Adrenal gland (tissue), 9 donors: ENCODE measurements at regions not wholly inside any gene's neighbourhood (a gene's known extent, or its start where the extent isn't known, plus 50 kb on each side); places are given as distances from the start of the nearest gene placed in this dataset.
"Not testable (repeated sequence)": the region's sequence is repeated elsewhere in the genome, so short reads cannot be mapped to it uniquely, and the experiment has no call there.

Experiments used
- DNase-seq, 7 donors: peaks; one replicate each; pipeline ENCODE4 v3.0.0-alpha.2; 2019 to 2020
- H3K27ac ChIP-seq, 5 donors: fragments of 200-600 bp; sonication (generic) in 4 of 5; 1 replicate in 3 of 5; 2 replicates in 2 of 5; pipeline versions ENCODE4 v1.5.1 to v1.8.0; 2016 to 2020; ENCODE audit warnings: mild to moderate bottlenecking in 1 of 5
- H3K27me3 ChIP-seq: fragments of 200-600 bp; 2 replicates; pipeline ENCODE4 v1.8.0; 2021
- H3K36me3 ChIP-seq, 2 donors: fragments of 200-600 bp; replicated peaks in 1 of 2; 1 replicate in 1 of 2; 2 replicates in 1 of 2; pipeline versions ENCODE4 v1.5.1 to v1.8.0; 2018 to 2022
- H3K4me1 ChIP-seq, 2 donors: fragments of 200-600 bp; replicated peaks in 1 of 2; 1 replicate in 1 of 2; 2 replicates in 1 of 2; pipeline versions ENCODE4 v1.5.1 to v1.8.0; 2018 to 2021
- H3K4me3 ChIP-seq, 4 donors: fragments of 200-600 bp; sonication (generic) in 3 of 4; one replicate each; pipeline ENCODE4 v1.5.1; 2016 to 2018
- H3K9me3 ChIP-seq, 3 donors: fragments of 200-600 bp; sonication (generic) in 1 of 3; replicated peaks in 1 of 3; 1 replicate in 2 of 3; 2 replicates in 1 of 3; pipeline versions ENCODE4 v1.5.1 to v1.8.0; 2016 to 2021
- CTCF ChIP-seq, 6 experiments: fragments of 450-650 bp in 4 of 6; fragments of 200-600 bp in 2 of 6; sonication (generic) in 1 of 6; IDR thresholded peaks; 1 replicate in 5 of 6; 2 replicates in 1 of 6; pipeline versions ENCODE4 v1.5.1 to v1.8.0; 2016 to 2021; ENCODE audit warnings: antibody characterized with exemption in 6 of 6, mild to moderate bottlenecking in 2 of 6, moderate library complexity in 1 of 6
- POLR2A ChIP-seq, 2 donors: fragments of 450-650 bp; IDR thresholded peaks; one replicate each; pipeline ENCODE4 v1.6.1; 2017; ENCODE audit warnings: antibody characterized with exemption in 2 of 2, mild to moderate bottlenecking in 2 of 2, moderate library complexity in 1 of 2
- WGBS, 4 donors: extraction: QIAGEN DNeasy Blood & Tissue Kit in 2 of 4; methylation state at CpG; one replicate each; pipeline versions ENCODE4 v1.1.5 to v1.1.7; 2013 to 2017; 5-methylcytosine and 5-hydroxymethylcytosine counted together
- intact Hi-C, 2 donors: fragments of 100-400 bp; cut with DNase I; formaldehyde crosslinking; loops; one replicate each; pipeline versions ENCODE4 v1.14.1 to v1.15.0; 2022 to 2023
- donor health status: healthy with polysubstance abuse.
- donor health status: Bipolar disorder and iron deficiency.
- donor health status: DM: yes; HTN: yes; CAD: no.
- donor health status: DM: no; HTN: no; CAD: no.
- donor health status: DM: no; HTN: no; CAD: no.

GRCh38 chr21:27033471-27033870, 66.6 kb upstream of the ADAMTS5 start:
- intact Hi-C loops = no loop called here
- Histone ChIP-seq H3K27ac (no peak overlapping the region), H3K4me3 (no peak overlapping the region), H3K36me3 (no peaks in the 10 kb centered on the region), H3K4me1 (no peaks in the 10 kb centered on the region), H3K27me3 (no peaks in the 10 kb centered on the region), H3K9me3 (no peaks in the 10 kb centered on the region)
- WGBS, 4 donors = 60 to 72% (median 70%) methylated on average over 2 to 3 of the region's 3 CpGs
- TF ChIP-seq CTCF (IDR thresholded peaks at IDR 0.05) (no peak), POLR2A (IDR thresholded peaks at IDR 0.05) (no peak)
- no peak for DNase-seq

DNA sequence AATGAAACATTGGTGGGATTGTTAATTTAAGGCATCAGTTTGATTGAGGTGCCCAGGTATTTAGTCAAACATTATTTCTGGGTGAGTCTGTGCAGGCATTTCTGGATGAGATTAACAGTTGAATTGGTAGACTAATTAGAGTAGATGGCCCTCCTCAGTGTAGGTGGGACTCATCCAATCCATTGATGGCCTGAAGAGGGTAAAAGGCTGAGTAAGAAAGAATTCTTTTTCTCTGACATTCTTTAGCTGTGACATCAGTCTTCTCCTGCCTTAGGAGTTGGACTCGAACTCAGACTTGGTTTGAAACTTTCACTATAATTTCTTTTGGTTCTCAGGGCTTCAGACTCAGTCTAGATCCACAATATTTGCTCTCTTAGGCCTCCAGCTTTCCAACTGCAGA, 59.6 kb upstream of the ADAMTS5 start:
- 52 to 86% (median 69%) methylated on average over 1 of the region's 1 CpG for WGBS, 4 donors
- no peak for TF ChIP-seq CTCF (IDR thresholded peaks at IDR 0.05)
- TF ChIP-seq POLR2A (IDR thresholded peaks at IDR 0.05) = no peak
- DNase-seq = no peak
- intact Hi-C loops = no loop called here
- Histone ChIP-seq H3K4me3 (no peak overlapping the region), H3K36me3 (no peaks in the 10 kb centered on the region), H3K9me3 (no peaks in the 10 kb centered on the region), H3K27me3 (no peaks in the 10 kb centered on the region), H3K4me1 (no peaks in the 10 kb centered on the region), H3K27ac (no peak overlapping the region)

DNA sequence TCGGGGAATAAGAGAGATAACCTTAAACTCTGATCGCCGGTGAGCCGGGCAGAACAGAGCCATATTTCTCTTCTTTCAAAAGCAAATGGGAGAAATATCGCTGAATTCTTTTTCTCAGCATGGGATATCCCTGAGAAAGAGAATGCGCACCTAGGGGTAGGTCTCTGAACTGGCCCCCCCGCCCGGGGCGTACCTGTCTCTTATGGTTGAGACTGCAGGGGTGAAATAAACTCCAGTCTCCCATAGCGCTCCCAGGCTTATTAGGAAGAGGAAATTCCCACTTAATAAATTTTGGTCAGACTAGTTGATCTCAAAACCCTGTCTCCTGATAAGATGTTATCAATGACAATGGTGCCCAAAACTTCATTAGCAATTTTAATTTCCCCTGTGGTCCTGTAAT, 58.8 kb upstream of the ADAMTS5 start:
- H3K27me3 ChIP-seq, H3K9me3 ChIP-seq, H3K4me3 ChIP-seq, DNase-seq, H3K36me3 ChIP-seq, H3K4me1 ChIP-seq, intact Hi-C loops, H3K27ac ChIP-seq: not testable (repeated sequence)
- 52 to 65% (median 59%) methylated on average over 6 to 10 of the region's 10 CpGs for WGBS, 4 donors

- Histone ChIP-seq H3K27ac (no peak overlapping the region), H3K4me3 (no peak overlapping the region), H3K27me3 (no peaks in the 10 kb centered on the region), H3K36me3 (no peaks in the 10 kb centered on the region), H3K9me3 (no peaks in the 10 kb centered on the region), H3K4me1 (no peaks in the 10 kb centered on the region)
- WGBS, 4 donors = 73 to 85% (median 83%) methylated on average over 1 of the region's 1 CpG
- TF ChIP-seq CTCF (IDR thresholded peaks at IDR 0.05) (no peak), POLR2A (IDR thresholded peaks at IDR 0.05) (no peak)
- intact Hi-C loops = no loop called here
- DNase-seq = no peak
Observed at GRCh38 chr21:27024971-27025370, 58.1 kb upstream of the ADAMTS5 start.

GRCh38 chr21:27024301-27024700, 57.4 kb upstream of the ADAMTS5 start:
- DNase-seq = no peak
- WGBS, 4 donors = 31 to 50% (median 40%) methylated on average over 1 of the region's 1 CpG
- H3K27me3 ChIP-seq = no peaks in the 10 kb centered on the region
- no peak overlapping the region for H3K4me3 ChIP-seq
- H3K9me3 ChIP-seq = no peaks in the 10 kb centered on the region
- H3K36me3 ChIP-seq = no peaks in the 10 kb centered on the region
- intact Hi-C loops = no loop called here
- no peak overlapping the region for H3K27ac ChIP-seq
- H3K4me1 ChIP-seq = no peaks in the 10 kb centered on the region
- no peak for TF ChIP-seq POLR2A (IDR thresholded peaks at IDR 0.05)
- no peak for TF ChIP-seq CTCF (IDR thresholded peaks at IDR 0.05)
